GM18505 (cell line): ENCODE measurements at regions not wholly inside any gene's neighbourhood (a gene's known extent, or its start where the extent isn't known, plus 50 kb on each side); places are given as distances from the start of the nearest gene placed in this dataset.
"Not testable (repeated sequence)": the region's sequence is repeated elsewhere in the genome, so short reads cannot be mapped to it uniquely, and the experiment has no call there.

Experiments used
- ATAC-seq: cut with Tn5 transposase; IDR thresholded peaks from one replicate; pipeline ENCODE4 v1.9.1; 2021; ENCODE audit not compliant: unreplicated experiment
- POLR2A ChIP-seq: IDR thresholded peaks from 4 replicates; pipeline ENCODE4 v1.6.1; 2011; ENCODE audit warnings: borderline replicate concordance; ENCODE audit not compliant: insufficient read depth, insufficient read length; ENCODE audit errors: extremely low read depth

GRCh38 chr5:60026161-60026560 is 132.6 kb upstream of the PDE4D start:
- no peak for TF ChIP-seq POLR2A
- no peak for ATAC-seq

DNA sequence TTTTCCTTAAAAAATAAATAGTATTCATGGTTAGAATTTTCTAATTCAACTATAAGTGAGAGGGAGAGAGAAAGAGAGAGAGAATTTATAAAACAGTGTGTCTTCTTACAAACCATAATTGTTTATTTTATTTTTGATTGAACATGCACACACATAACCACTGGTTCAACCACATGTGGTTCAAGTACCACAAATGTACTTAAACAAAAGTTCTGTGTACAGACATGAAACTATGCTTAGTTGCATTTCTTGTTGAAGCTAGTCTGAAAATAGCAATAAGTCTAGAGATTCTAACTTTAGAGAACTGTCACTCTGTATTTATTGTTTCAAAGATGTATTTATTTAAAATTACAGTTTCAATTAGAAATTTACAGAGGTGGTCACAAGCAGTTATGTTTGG is 130.6 kb upstream of the PDE4D start:
- no peak for ATAC-seq
- TF ChIP-seq POLR2A, result no peak

DNA sequence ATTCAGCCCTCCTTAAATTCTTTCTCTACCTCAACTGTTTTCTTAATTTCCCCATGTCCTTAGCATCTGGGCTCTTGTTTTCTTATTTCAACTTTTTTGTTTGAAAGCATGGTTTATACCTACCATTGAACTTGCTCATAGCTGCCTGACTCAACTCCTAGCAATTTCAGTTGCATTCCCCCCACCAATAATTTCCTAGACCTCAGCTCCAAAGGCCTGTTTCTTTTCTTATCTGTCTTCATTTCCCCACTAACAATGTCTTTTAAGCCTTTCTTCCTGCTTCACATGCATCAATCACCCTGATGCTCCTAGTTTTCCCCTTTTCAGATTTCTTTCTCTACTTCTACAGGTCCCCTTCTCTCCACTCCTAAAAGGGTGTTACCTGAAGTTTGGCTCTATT is 129.7 kb upstream of the PDE4D start:
- no peak for TF ChIP-seq POLR2A
- ATAC-seq, result no peak

DNA sequence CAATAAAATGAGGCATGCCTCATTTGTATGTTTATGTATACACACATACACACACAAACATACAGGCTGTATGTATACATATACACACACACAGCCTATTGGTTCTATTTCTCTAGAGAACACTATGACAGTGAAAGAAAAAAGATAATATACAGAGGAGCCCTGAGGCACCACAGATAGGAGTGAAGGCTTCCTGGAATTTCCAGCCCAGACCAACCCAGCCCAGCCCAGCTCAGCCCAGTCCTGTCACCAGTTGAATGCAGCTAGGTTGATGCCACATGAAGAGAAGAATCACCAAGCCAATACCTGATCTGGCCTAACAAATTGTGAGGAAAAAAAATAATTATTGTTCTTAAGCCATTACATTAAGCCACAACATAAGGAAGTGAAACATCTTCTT is 126.9 kb upstream of the PDE4D start:
- no peak for TF ChIP-seq POLR2A
- ATAC-seq, result no peak

DNA sequence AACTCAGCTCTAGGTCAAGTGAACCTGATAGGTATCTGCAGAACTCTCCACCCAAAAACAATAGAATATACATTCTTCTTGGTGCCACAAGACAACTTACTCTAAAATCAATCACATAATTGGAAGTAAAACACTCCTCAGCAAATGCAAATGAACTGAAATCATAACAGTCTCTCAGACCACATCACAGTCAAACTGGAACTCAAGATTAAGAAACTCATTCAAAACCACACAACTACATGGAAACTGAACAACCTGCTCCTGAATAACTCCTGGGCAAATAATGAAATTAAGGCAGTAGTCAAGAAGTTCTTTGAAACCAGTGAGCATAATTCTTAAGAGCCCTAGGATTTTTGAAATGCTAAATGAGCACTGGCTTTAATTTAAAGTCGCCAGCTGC is 125.4 kb upstream of the PDE4D start:
- not testable (repeated sequence) for ATAC-seq

- no peak for TF ChIP-seq POLR2A
These were observed 124.6 kb upstream of the PDE4D start for GRCh38 chr5:60018091-60018490.

GRCh38 chr5:60014331-60014730 is 120.8 kb upstream of the PDE4D start:
- no peak for TF ChIP-seq POLR2A
- ATAC-seq, result no peak

More at GRCh38 chr5:60018091-60018490, 124.6 kb upstream of the PDE4D start:
- ATAC-seq, result no peak

DNA sequence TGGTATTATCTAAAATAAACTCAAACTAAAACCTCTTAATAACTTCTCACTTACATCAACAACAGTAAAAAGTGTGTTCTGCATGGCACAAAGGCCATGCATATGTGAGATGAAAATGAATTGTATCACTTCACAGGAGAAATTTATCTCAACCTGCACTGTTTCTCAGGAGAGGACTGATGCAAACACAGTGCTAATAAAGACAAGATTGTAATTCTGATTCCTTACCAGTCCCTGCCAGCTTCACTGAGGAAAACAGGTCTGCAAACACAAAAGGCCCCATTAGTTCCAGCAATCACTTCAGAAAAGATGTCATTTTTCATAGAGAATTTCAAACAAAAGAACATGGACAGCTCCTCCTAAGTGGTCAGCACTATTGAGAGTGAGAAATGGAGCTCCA is 117.3 kb upstream of the PDE4D start:
- no peak for ATAC-seq
- TF ChIP-seq POLR2A, result no peak

GRCh38 chr5:60010328-60010727 is 116.8 kb upstream of the PDE4D start:
- TF ChIP-seq POLR2A, result no peak
- no peak for ATAC-seq

GRCh38 chr5:60007729-60008128 is 114.2 kb upstream of the PDE4D start:
- no peak for ATAC-seq
- TF ChIP-seq POLR2A, result no peak

DNA sequence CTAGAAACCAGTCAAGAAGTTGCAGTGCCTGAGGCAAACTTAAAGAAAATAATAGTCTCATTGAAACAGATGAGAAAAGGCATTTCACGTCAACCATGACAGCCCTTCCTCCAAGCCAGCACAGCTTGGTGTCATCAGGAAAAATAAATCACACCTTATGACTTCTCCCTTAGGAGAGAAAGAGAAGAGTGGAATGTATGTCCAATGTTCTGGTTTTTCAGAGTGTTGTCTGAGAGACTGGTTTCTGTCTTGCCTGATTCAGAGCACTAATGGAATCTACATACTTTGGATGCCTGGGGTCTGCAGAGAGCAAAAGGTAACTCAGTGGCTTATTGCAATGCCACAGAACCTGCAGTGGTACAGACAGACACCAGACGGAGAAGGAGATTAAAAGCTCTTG is 105.5 kb upstream of the PDE4D start:
- ATAC-seq, result no peak

DNA sequence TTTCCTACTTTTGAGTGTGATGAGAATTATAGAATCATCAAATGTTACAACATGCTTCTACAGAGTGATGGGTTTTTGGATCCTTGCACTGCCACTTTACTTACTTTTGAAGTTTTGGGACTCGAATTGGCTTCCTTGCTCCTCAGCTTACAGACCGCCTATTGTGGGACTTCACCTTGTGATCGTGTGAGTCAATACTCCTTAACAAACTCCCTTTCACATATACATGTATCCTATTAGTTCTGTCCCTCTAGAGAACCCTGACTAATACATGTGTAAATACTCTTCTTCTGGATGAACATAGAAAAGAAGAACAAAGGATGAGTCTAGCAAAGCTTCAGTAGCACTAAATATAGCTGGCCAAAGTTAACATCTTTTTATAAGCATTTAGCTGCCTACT is 98.7 kb upstream of the PDE4D start:
- TF ChIP-seq POLR2A, result no peak
- ATAC-seq, result no peak

More for the DNA sequence above, 105.5 kb upstream of the PDE4D start:
- no peak for TF ChIP-seq POLR2A

DNA sequence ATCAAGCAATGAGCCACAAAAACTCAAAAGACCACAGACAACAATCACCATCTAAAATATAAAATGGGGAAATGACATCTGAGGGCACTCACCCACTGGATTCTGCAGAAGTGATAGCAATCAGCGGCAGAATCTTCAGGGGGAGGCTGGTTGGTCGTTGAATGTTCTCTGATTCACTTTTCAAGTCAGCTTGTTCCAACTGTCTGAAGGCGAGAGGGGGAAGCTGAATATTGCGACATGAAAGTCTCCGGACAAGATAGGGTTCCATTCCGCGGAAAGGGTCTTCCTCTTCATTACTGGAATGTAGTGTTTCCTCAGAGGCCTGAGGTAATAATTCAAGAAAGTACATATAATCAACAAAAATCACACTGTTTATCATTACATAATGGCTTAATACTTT is 94.9 kb upstream of the PDE4D start:
- no peak for TF ChIP-seq POLR2A

GRCh38 chr5:59976342-59976741 is 82.8 kb upstream of the PDE4D start:
- ATAC-seq, result no peak
- TF ChIP-seq POLR2A, result no peak

More for the DNA sequence above, 94.9 kb upstream of the PDE4D start:
- no peak for ATAC-seq

GRCh38 chr5:59972043-59972442 is 78.5 kb upstream of the PDE4D start:
- TF ChIP-seq POLR2A, result no peak
- no peak for ATAC-seq
